ENCODE measurements at regions not wholly inside any gene's neighbourhood (a gene's known extent, or its start where the extent isn't known, plus 50 kb on each side); places are given as distances from the start of the nearest gene placed in this dataset.
A peak's percentile ranks its signal among the peaks of the same experiment; 100 is the strongest.

DNA sequence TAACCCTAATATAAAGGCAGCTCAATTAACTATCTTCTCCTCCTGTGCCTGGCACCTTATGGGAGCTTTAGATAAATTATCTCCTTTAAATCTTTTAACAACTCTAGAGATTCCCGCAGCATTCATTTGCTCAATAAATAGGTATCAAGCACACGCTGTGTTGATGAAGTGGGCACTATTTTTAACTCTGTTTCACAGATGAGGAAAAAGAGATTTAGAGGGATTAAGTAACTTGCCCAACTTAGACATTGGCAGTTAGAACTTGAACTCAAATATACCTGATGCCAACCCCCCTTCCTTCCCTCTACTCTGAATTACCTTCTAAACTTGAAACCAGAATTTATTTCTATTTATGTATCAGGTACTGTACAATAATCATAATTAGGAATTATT, 112.4 kb downstream of the SH3TC2 start:
- peaks cover 14% of the 10 kb centered on the region for H3K4me1 ChIP-seq (ENCODE audit: control insufficient read depth, insufficient read depth, low read length)
- H3K27ac Mint-ChIP-seq, result peak overlapping the region; percentile 64
- TF ChIP-seq, protein P1, sequence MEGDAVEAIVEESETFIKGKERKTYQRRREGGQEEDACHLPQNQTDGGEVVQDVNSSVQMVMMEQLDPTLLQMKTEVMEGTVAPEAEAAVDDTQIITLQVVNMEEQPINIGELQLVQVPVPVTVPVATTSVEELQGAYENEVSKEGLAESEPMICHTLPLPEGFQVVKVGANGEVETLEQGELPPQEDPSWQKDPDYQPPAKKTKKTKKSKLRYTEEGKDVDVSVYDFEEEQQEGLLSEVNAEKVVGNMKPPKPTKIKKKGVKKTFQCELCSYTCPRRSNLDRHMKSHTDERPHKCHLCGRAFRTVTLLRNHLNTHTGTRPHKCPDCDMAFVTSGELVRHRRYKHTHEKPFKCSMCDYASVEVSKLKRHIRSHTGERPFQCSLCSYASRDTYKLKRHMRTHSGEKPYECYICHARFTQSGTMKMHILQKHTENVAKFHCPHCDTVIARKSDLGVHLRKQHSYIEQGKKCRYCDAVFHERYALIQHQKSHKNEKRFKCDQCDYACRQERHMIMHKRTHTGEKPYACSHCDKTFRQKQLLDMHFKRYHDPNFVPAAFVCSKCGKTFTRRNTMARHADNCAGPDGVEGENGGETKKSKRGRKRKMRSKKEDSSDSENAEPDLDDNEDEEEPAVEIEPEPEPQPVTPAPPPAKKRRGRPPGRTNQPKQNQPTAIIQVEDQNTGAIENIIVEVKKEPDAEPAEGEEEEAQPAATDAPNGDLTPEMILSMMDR (conservative IDR thresholded peaks at IDR 0.05), result no peak
- WGBS, 2 experiments (ENCODE audit: insufficient coverage in 1 of 2, insufficient read length in 1 of 2), result 29% methylated on average over 2 of the region's 2 CpGs; no CpG with 5 or more reads in 1 of the 2 experiments
- H3K36me3 Mint-ChIP-seq (ENCODE audit: low read depth), result no peaks in the 10 kb centered on the region
- no peak overlapping the region for H3K9ac ChIP-seq (ENCODE audit: extremely low read depth, low read length, poor library complexity, severe bottlenecking)
- H3K9me3 ChIP-seq (ENCODE audit: control insufficient read depth, low read length), result no peaks in the 10 kb centered on the region
- H3K27me3 Mint-ChIP-seq (ENCODE audit: insufficient read depth), result peaks cover 26% of the 10 kb centered on the region
- peaks cover 35% of the 10 kb centered on the region for H3K4me1 Mint-ChIP-seq
- H3K4me3 Mint-ChIP-seq, result no peak overlapping the region
- DNase-seq, result no peak
- H3K27ac ChIP-seq (ENCODE audit: low read depth, low read length), result no peak overlapping the region
- peaks cover 9% of the 10 kb centered on the region for H3K27me3 ChIP-seq (ENCODE audit: control insufficient read depth, insufficient read depth, low read length, poor library complexity, severe bottlenecking)
- no peak overlapping the region for H3K4me3 ChIP-seq (ENCODE audit: low read length)
- H3K9me3 Mint-ChIP-seq, result no peaks in the 10 kb centered on the region
- H3K36me3 ChIP-seq (ENCODE audit: control insufficient read depth, insufficient read depth, low read length), result no peaks in the 10 kb centered on the region

DNA sequence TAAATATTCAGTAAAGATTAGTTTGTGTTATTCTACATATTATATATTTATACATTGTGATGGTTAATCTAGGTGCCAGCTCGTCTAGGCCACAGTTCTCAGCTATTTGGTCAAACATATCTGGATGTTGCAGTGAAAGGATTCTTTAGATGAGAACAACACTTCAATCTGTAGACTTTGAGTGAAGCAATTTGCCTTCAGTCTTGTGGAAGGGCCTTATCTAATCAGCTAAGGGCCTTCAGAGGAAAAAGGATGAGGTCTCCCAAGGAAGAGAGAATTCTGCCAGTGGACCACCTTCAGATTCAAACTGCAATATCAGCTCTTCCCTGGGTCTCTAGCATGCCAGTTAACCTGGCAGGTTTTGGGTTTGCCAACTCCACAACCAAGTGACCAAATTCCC, 112.0 kb downstream of the SH3TC2 start:
- no peak overlapping the region for H3K27ac Mint-ChIP-seq

DNA sequence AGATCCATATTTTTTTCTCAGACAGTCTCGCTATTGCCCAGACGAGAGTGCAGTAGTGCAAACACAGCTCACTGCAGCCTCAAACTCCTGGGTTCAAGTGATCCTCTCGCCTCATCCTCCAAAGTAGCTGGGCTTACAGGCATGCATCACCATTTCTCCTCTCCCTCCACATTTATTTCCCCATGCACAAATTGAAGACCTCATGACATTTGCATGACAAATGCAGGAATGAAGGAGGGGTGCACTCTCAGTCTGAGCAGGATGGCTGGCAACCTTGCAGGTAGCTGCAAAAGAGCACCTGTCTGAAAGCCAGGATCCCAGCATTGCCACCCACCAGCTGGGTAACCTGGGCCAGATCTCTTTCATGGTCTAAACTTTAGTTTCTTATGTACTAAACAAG, 111.2 kb downstream of the SH3TC2 start:
- H3K9me3 Mint-ChIP-seq, result no peaks in the 10 kb centered on the region
- Histone ChIP-seq H3K36me3 (ENCODE audit: control insufficient read depth, insufficient read depth, low read length) (no peaks in the 10 kb centered on the region), H3K9me3 (ENCODE audit: control insufficient read depth, low read length) (no peaks in the 10 kb centered on the region), H3K27me3 (ENCODE audit: control insufficient read depth, insufficient read depth, low read length, poor library complexity, severe bottlenecking) (peaks cover 9% of the 10 kb centered on the region), H3K4me1 (ENCODE audit: control insufficient read depth, insufficient read depth, low read length) (peaks cover 16% of the 10 kb centered on the region), H3K27ac (ENCODE audit: low read depth, low read length) (no peak overlapping the region), H3K4me3 (ENCODE audit: low read length) (no peak overlapping the region), H3K9ac (ENCODE audit: extremely low read depth, low read length, poor library complexity, severe bottlenecking) (no peak overlapping the region)
- H3K27me3 Mint-ChIP-seq (ENCODE audit: insufficient read depth), result peaks cover 26% of the 10 kb centered on the region
- H3K27ac Mint-ChIP-seq, result no peak overlapping the region
- 76 to 92% methylated on average over 2 to 3 of the region's 3 CpGs for WGBS, 2 experiments (ENCODE audit: insufficient coverage in 1 of 2, insufficient read length in 1 of 2)
- H3K36me3 Mint-ChIP-seq (ENCODE audit: low read depth), result no peaks in the 10 kb centered on the region
- no peak overlapping the region for H3K4me3 Mint-ChIP-seq
- H3K4me1 Mint-ChIP-seq, result peaks cover 44% of the 10 kb centered on the region
- TF ChIP-seq, protein P1 (conservative IDR thresholded peaks at IDR 0.05), result no peak
- peak; percentile 58 for DNase-seq

More for the DNA sequence above, 112.0 kb downstream of the SH3TC2 start:
- TF ChIP-seq, protein P1 (conservative IDR thresholded peaks at IDR 0.05), result no peak
- Mint-ChIP-seq H3K4me3 (no peak overlapping the region), H3K4me1 (peaks cover 38% of the 10 kb centered on the region), H3K36me3 (ENCODE audit: low read depth) (no peaks in the 10 kb centered on the region), H3K27me3 (ENCODE audit: insufficient read depth) (peaks cover 26% of the 10 kb centered on the region), H3K9me3 (no peaks in the 10 kb centered on the region)
- Histone ChIP-seq H3K36me3 (ENCODE audit: control insufficient read depth, insufficient read depth, low read length) (no peaks in the 10 kb centered on the region), H3K9ac (ENCODE audit: extremely low read depth, low read length, poor library complexity, severe bottlenecking) (no peak overlapping the region), H3K27ac (ENCODE audit: low read depth, low read length) (no peak overlapping the region), H3K9me3 (ENCODE audit: control insufficient read depth, low read length) (no peaks in the 10 kb centered on the region), H3K4me3 (ENCODE audit: low read length) (no peak overlapping the region), H3K4me1 (ENCODE audit: control insufficient read depth, insufficient read depth, low read length) (peaks cover 16% of the 10 kb centered on the region), H3K27me3 (ENCODE audit: control insufficient read depth, insufficient read depth, low read length, poor library complexity, severe bottlenecking) (peaks cover 9% of the 10 kb centered on the region)
- no peak for DNase-seq
- 61% methylated on average over 1 of the region's 1 CpG; no CpG with 5 or more reads in 1 of the 2 experiments for WGBS, 2 experiments (ENCODE audit: insufficient coverage in 1 of 2, insufficient read length in 1 of 2)
